NCI-H2029 treated with DMSO at 0.1 percent for 48 hours (cell line): ENCODE measurements at regions not wholly inside any gene's neighbourhood (a gene's known extent, or its start where the extent isn't known, plus 50 kb on each side); places are given as distances from the start of the nearest gene placed in this dataset.
A peak's percentile ranks its signal among the peaks of the same experiment; 100 is the strongest.
"Not testable (repeated sequence)": the region's sequence is repeated elsewhere in the genome, so short reads cannot be mapped to it uniquely, and the experiment has no call there.

Experiments used
- DNase-seq: peaks from one replicate; lab custom pipeline; 2025; lab: John Stamatoyannopoulos, UW

- not testable (repeated sequence) for DNase-seq
Observed at GRCh38 chr16:29294951-29295795, 111.3 kb downstream of the NPIPB11 start.

DNA sequence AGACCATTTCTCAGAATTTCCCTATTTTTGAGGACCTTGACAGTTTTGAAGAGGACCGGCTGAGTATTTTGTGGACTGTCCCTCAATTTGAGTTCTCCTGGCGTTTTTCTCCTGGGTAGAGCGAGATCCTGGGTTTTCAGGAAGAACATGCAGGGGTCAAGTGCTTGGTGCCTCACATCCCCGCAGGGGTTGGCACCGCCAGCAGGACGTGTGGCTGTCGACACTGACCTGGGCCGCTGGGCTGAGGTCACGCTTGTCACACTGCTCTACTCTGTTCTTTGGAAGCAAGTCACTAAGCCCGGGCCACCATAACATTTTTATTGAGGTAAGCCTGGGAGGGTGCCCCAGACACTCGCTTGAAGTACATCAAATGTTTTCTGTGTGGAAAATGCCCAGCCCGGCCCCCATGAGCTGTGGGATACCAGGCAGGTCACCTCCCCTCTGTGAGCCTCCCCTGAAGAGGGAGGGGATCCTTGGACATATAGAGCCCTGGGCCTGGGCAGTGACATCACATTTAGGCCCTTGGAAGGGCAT is 112.0 kb downstream of the NPIPB11 start:
- DNase-seq, result not testable (repeated sequence)

- DNase-seq, result not testable (repeated sequence)
Observed at GRCh38 chr16:29293545-29293944, 113.0 kb downstream of the NPIPB11 start.

DNA sequence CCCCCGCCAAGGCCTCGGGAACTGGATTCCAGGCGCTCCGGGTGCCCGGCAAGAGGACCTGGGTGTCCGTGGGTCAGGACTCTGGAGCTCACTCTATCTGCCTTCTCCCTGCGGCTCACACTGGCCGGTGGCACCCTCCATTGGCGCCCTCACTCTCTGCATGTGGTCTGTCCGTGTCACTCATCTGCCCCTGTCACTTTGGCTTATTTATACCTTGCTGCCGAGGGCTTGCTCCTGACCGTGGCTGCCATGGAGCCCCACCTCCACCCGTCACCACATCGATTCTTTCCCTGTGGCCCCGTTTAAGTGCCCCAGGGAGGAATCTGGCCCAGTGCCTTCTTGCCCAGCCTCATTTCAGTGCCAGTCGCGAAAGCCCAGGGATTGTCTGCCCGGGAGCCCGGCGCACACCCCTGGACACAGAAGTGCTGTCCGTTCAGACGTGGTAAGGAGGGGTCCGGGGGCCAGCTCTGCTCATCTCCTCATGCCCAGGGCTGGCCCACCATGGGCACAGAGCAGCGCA is 113.5 kb downstream of the NPIPB11 start:
- not testable (repeated sequence) for DNase-seq

- DNase-seq, result not testable (repeated sequence)
Observed at GRCh38 chr16:29291329-29292271, 114.9 kb downstream of the NPIPB11 start.

DNA sequence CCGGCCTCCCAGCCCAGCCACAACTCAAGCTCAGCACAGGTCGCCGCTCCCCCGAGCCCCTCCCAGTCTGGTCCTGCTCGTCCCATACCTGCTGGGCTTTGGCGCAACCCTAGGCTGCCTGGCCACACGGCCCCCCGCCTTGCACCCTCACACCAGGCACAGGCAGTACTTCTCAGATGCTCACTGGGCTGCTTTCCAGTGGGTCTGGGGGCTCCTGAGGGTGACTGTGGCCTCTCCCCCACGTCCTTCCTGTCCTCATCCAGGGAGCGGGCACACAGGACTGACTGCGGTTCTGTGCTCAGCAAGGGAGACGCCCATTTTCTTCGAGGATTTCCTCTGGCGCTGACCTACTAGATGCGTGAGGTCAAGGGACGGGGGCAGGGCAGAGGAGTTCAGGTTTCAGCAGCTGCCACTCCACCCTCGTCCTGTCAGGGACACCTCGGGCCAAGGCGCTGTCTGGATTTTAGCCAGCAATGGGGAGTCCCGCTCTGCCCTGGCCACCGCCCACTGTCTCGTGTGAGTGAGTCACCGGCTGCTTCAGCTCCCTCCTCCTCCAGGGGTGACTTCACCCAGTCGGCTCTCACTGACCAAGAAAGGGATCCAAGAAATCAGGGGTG is 115.8 kb downstream of the NPIPB11 start:
- peak; percentile 7 for DNase-seq

- not testable (repeated sequence) for DNase-seq
Observed at GRCh38 chr16:29289516-29290239, 116.8 kb downstream of the NPIPB11 start.

DNA sequence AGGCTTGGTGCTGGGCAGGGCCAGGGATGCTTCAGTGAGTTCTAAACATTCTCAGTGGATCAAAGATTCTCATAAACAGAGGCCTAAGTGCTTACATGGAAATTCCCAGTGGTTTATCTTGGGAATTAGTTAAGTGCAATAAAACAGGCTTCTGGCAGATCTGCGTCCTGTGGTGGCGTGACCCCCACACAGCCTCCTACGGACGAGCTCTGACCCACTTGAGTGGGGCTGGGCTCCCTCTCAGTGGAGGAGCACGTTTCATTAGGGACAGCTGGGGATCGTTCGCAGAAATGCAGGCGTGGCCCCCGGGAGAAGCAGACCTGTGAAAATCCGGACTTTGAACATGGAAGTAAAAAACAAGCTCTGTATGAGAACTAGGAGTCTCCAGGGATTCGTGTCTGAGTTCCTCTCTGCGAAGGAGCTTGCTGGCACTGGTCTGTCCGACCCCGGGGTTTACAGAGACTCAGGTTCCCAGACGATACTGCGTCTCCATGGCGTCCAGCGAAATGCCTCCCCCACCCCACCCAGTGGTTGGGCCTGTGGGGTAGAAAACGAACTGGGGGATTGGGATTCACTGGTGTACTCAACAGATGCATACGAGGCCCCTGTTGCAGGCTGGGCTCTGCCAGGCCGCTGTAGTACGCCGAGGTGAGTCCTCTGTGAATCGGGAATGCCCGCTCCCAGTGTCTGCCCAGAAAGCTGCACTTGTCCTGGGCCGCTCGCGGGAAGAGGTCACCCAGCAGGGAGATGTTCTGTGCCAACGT is 117.6 kb downstream of the NPIPB11 start:
- not testable (repeated sequence) for DNase-seq

GRCh38 chr16:29287871-29288535 is 118.5 kb downstream of the NPIPB11 start:
- not testable (repeated sequence) for DNase-seq

GRCh38 chr16:29287246-29287645 is 119.3 kb downstream of the NPIPB11 start:
- DNase-seq, result not testable (repeated sequence)

DNA sequence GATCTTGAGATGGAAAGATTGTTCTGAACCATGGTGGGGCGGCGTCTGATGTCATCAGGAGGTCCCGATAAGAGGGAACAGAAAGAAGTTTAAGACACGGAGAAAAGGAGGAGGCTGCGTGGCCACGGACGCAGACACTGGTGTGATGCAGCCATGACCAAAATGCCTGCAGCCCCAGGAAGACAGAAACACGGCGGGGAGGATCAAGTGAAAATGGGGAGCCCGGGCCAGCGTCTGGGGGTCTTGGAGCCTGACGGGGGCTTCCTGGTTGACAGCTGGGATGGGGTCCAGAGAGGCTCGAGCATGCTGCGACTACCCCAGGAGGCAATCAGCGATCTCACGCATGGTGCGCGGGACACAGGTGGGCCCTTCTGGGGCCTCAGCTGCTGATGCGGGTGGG is 119.7 kb downstream of the NPIPB11 start:
- not testable (repeated sequence) for DNase-seq

- DNase-seq, result not testable (repeated sequence)
Observed at GRCh38 chr16:29286161-29286560, 120.3 kb downstream of the NPIPB11 start.

DNA sequence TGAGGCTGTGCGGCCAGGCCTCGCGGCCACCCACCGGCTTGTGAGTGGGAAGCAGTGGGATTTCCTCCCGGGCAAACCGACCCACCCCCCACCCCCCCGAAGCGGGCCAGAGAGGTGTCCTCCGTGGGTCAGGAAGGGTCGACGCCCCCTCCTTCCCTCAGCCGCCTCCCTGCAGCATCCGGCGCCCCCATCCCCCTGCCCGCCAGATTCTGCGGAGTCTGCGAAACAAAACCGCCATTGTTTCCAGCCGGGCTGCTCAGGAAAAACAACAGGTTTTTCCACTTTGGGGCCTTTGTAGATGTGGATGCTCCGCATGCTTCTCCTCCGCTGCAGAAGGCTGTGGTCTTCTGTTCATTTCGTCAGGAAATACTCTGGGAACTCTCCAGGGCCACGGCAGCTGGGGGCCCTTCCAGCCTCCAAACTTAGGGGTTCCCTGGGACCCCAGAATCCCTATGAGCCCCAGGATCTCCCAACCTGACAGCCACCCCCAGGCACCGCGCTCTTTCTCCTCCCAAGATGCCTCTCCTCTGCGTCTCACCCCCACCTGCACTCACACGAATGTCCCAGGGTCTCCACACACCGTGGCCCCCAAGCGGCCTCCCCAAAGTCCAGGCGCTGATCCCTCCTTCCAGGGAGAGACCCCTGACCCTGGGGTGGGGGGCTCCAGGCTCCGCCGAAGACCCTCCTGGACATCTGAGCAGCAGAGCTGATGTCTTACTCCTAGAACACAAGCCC is 121.2 kb downstream of the NPIPB11 start:
- not testable (repeated sequence) for DNase-seq

GRCh38 chr16:29284723-29285122 is 121.8 kb downstream of the NPIPB11 start:
- DNase-seq, result not testable (repeated sequence)

GRCh38 chr16:29284159-29284558 is 122.4 kb downstream of the NPIPB11 start:
- not testable (repeated sequence) for DNase-seq

- DNase-seq, result not testable (repeated sequence)
Observed at GRCh38 chr16:29278097-29278871, 128.2 kb downstream of the NPIPB11 start.

- not testable (repeated sequence) for DNase-seq
Observed at GRCh38 chr16:29276446-29276845, 130.1 kb downstream of the NPIPB11 start.
